ENCODE measurements at regions not wholly inside any gene's neighbourhood (a gene's known extent, or its start where the extent isn't known, plus 50 kb on each side); places are given as distances from the start of the nearest gene placed in this dataset.

GRCh38 chr14:76307786-76308780, 67.9 kb upstream of the ESRRB start:
- Histone ChIP-seq H3K4me1 (no peaks in the 10 kb centered on the region), H3K4me3 (no peak overlapping the region), H3K27ac (no peak overlapping the region), H3K9me3 (no peaks in the 10 kb centered on the region), H3K27me3 (ENCODE audit: low read depth) (peaks cover 17% of the 10 kb centered on the region), H3K36me3 (no peaks in the 10 kb centered on the region)
- ATAC-seq = no peak
- intact Hi-C loops (cut with DNase I) = no loop called here
- TF ChIP-seq CTCF (IDR thresholded peaks at IDR 0.05) = no peak
- DNase-seq = no peak

GRCh38 chr14:76309572-76310162, 66.3 kb upstream of the ESRRB start:
- Histone ChIP-seq H3K9me3 (no peaks in the 10 kb centered on the region), H3K36me3 (no peaks in the 10 kb centered on the region), H3K27ac (no peak overlapping the region), H3K4me3 (no peak overlapping the region), H3K4me1 (no peaks in the 10 kb centered on the region), H3K27me3 (ENCODE audit: low read depth) (peaks cover 17% of the 10 kb centered on the region)
- DNase-seq (no peak), ATAC-seq (no peak)
- TF ChIP-seq CTCF (IDR thresholded peaks at IDR 0.05) = no peak
- intact Hi-C loops (cut with DNase I) = no loop called here

GRCh38 chr14:76311079-76311758, 64.7 kb upstream of the ESRRB start:
- intact Hi-C loops (cut with DNase I) = no loop called here
- no peak for ATAC-seq
- H3K4me3 ChIP-seq = no peak overlapping the region
- peaks cover 17% of the 10 kb centered on the region for H3K27me3 ChIP-seq (ENCODE audit: low read depth)
- no peaks in the 10 kb centered on the region for H3K4me1 ChIP-seq
- no peak for DNase-seq
- H3K27ac ChIP-seq = no peak overlapping the region
- no peaks in the 10 kb centered on the region for H3K36me3 ChIP-seq
- H3K9me3 ChIP-seq = no peaks in the 10 kb centered on the region
- TF ChIP-seq CTCF (IDR thresholded peaks at IDR 0.05) = no peak

- no peaks in the 10 kb centered on the region for H3K36me3 ChIP-seq
- intact Hi-C loops (cut with DNase I) = no loop called here
- TF ChIP-seq CTCF (IDR thresholded peaks at IDR 0.05) = no peak
Measured at GRCh38 chr14:76312821-76313220, 63.1 kb upstream of the ESRRB start.

GRCh38 chr14:76313303-76313702, 62.6 kb upstream of the ESRRB start:
- intact Hi-C loops (cut with DNase I) = no loop called here
- Histone ChIP-seq H3K27ac (no peak overlapping the region), H3K27me3 (ENCODE audit: low read depth) (peaks cover 17% of the 10 kb centered on the region), H3K36me3 (no peaks in the 10 kb centered on the region), H3K4me3 (no peak overlapping the region), H3K4me1 (no peaks in the 10 kb centered on the region), H3K9me3 (no peaks in the 10 kb centered on the region)
- ATAC-seq (no peak), DNase-seq (no peak)
- TF ChIP-seq CTCF (IDR thresholded peaks at IDR 0.05) = no peak

More at GRCh38 chr14:76312821-76313220, 63.1 kb upstream of the ESRRB start:
- H3K27me3 ChIP-seq (ENCODE audit: low read depth) = peaks cover 17% of the 10 kb centered on the region
- no peak overlapping the region for H3K27ac ChIP-seq
- H3K4me1 ChIP-seq = no peaks in the 10 kb centered on the region
- DNase-seq = no peak
- no peak overlapping the region for H3K4me3 ChIP-seq
- no peak for ATAC-seq
- no peaks in the 10 kb centered on the region for H3K9me3 ChIP-seq

Data from lower lobe of right lung (tissue), 2 donors.